MM.1S (cell line): ENCODE measurements at regions not wholly inside any gene's neighbourhood (a gene's known extent, or its start where the extent isn't known, plus 50 kb on each side); places are given as distances from the start of the nearest gene placed in this dataset.

Source experiments
- DNase-seq: peaks from one replicate; pipeline ENCODE4 v3.0.0-alpha.2; 2015
- H2AFZ ChIP-seq: fragments of 300-600 bp; sonication (generic); 2 replicates; pipeline ENCODE4 v1.6.0; 2016; ENCODE audit warnings: antibody characterized with exemption, low read length
- H3F3A ChIP-seq: fragments of 300-600 bp; sonication (generic); 2 replicates; pipeline ENCODE4 v1.6.1; 2016; ENCODE audit warnings: mild to moderate bottlenecking, antibody characterized with exemption, low read length, moderate library complexity, mixed read lengths; ENCODE audit not compliant: insufficient read depth
- H3K27ac ChIP-seq: fragments of 300-600 bp; sonication (generic); 2 replicates; pipeline ENCODE4 v1.5.1; 2016; ENCODE audit warnings: mild to moderate bottlenecking, low read length
- H3K27me3 ChIP-seq: fragments of 300-600 bp; sonication (generic); replicated peaks from 2 replicates; pipeline ENCODE4 v1.6.0; 2016; ENCODE audit warnings: low read length; ENCODE audit not compliant: insufficient read depth
- H3K36me3 ChIP-seq: fragments of 300-600 bp; sonication (generic); replicated peaks from 2 replicates; pipeline ENCODE4 v1.6.1; 2016; ENCODE audit warnings: mild to moderate bottlenecking, low read length, mixed read lengths; ENCODE audit not compliant: insufficient read depth
- H3K4me1 ChIP-seq: fragments of 300-600 bp; sonication (generic); 2 replicates; pipeline ENCODE4 v1.6.1; 2016; ENCODE audit warnings: low read length, mixed read lengths
- H3K4me2 ChIP-seq: fragments of 300-600 bp; sonication (generic); 2 replicates; pipeline ENCODE4 v1.6.0; 2016; ENCODE audit warnings: low read depth, low read length
- H3K4me3 ChIP-seq: fragments of 300-600 bp; sonication (generic); 2 replicates; pipeline ENCODE4 v1.5.1; 2016; ENCODE audit warnings: low read length, mixed read lengths
- H3K79me2 ChIP-seq: fragments of 300-600 bp; sonication (generic); 2 replicates; pipeline ENCODE4 v1.6.1; 2016; ENCODE audit warnings: mixed run types, low read length, mixed read lengths
- H3K9ac ChIP-seq: fragments of 300-600 bp; sonication (generic); 2 replicates; pipeline ENCODE4 v1.6.1; 2016; ENCODE audit warnings: low read length, mixed read lengths
- H3K9me2 ChIP-seq: fragments of 300-600 bp; sonication (generic); replicated peaks from 2 replicates; pipeline ENCODE4 v1.6.1; 2016; ENCODE audit warnings: mild to moderate bottlenecking, low read length, mixed read lengths; ENCODE audit not compliant: insufficient read depth
- H3K9me3 ChIP-seq: fragments of 300-600 bp; sonication (generic); replicated peaks from 2 replicates; pipeline ENCODE4 v1.6.1; 2016; ENCODE audit warnings: mild to moderate bottlenecking, low read length, mixed read lengths; ENCODE audit not compliant: insufficient read depth
- H4K20me1 ChIP-seq: fragments of 300-600 bp; sonication (generic); 2 replicates; pipeline ENCODE4 v1.6.1; 2016; ENCODE audit warnings: mild to moderate bottlenecking, low read length, moderate library complexity, mixed read lengths; ENCODE audit not compliant: insufficient read depth
- EZH2 ChIP-seq: fragments of 300-600 bp; sonication (generic); optimal IDR thresholded peaks from 2 replicates; pipeline ENCODE3; 2017; ENCODE audit warnings: low read depth, mild to moderate bottlenecking, antibody characterized with exemption, low read length, mixed read lengths
- EZH2phosphoT487 ChIP-seq: fragments of 300-600 bp; sonication (generic); IDR thresholded peaks from 2 replicates; pipeline ENCODE4 v1.6.1; 2018; ENCODE audit warnings: antibody characterized with exemption, low read length
- TF ChIP-seq, protein P1 (sequence below): fragments of 300-600 bp; sonication (generic); IDR thresholded peaks from 2 replicates; pipeline ENCODE4 v1.5.1; 2016; ENCODE audit warnings: antibody characterized with exemption, low read length, mixed read lengths

- Histone ChIP-seq H3K36me3 (no peaks in the 10 kb centered on the region), H2AFZ (no peak overlapping the region), H3K4me1 (no peaks in the 10 kb centered on the region), H3K9me3 (no peaks in the 10 kb centered on the region), H3K27ac (no peak overlapping the region), H3K4me3 (no peak overlapping the region), H3K4me2 (no peak overlapping the region), H3K9ac (no peak overlapping the region), H3K9me2 (no peaks in the 10 kb centered on the region), H4K20me1 (no peaks in the 10 kb centered on the region), H3K27me3 (no peaks in the 10 kb centered on the region), H3K79me2 (no peaks in the 10 kb centered on the region), H3F3A (no peaks in the 10 kb centered on the region)
- DNase-seq = no peak
- TF ChIP-seq EZH2 = no peak
- TF ChIP-seq EZH2phosphoT487 = no peak
- TF ChIP-seq, protein P1, sequence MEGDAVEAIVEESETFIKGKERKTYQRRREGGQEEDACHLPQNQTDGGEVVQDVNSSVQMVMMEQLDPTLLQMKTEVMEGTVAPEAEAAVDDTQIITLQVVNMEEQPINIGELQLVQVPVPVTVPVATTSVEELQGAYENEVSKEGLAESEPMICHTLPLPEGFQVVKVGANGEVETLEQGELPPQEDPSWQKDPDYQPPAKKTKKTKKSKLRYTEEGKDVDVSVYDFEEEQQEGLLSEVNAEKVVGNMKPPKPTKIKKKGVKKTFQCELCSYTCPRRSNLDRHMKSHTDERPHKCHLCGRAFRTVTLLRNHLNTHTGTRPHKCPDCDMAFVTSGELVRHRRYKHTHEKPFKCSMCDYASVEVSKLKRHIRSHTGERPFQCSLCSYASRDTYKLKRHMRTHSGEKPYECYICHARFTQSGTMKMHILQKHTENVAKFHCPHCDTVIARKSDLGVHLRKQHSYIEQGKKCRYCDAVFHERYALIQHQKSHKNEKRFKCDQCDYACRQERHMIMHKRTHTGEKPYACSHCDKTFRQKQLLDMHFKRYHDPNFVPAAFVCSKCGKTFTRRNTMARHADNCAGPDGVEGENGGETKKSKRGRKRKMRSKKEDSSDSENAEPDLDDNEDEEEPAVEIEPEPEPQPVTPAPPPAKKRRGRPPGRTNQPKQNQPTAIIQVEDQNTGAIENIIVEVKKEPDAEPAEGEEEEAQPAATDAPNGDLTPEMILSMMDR = no peak
Measured at GRCh38 chr2:196314157-196314556, 142.8 kb upstream of the STK17B start.

DNA sequence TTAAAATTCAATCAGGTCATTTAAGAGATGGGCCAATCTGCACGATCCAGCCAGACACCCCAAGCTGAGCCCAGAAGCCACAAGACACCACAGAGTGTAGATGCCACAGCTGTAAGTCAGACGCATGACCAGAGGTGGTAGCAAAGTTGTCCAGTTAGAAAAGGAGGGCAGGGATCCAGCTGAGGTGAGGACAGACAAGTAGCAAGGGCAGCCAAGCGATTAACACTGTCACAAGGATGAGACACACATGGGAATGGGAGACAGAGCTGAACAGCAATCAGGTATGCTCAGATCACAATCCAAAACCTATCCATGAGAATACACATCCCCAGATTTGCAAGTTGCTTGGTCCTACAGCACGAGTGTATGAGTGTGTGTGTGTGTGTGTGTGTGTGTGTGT lies 143.4 kb upstream of the STK17B start:
- Histone ChIP-seq H3K4me2 (no peak overlapping the region), H3K4me3 (no peak overlapping the region), H3K36me3 (no peaks in the 10 kb centered on the region), H3K4me1 (no peaks in the 10 kb centered on the region), H3K9me3 (no peaks in the 10 kb centered on the region), H4K20me1 (no peaks in the 10 kb centered on the region), H3K27me3 (no peaks in the 10 kb centered on the region), H3K79me2 (no peaks in the 10 kb centered on the region), H3K9ac (no peak overlapping the region), H3K27ac (no peak overlapping the region), H2AFZ (no peak overlapping the region), H3F3A (no peaks in the 10 kb centered on the region), H3K9me2 (no peaks in the 10 kb centered on the region)
- TF ChIP-seq, protein P1 = no peak
- no peak for TF ChIP-seq EZH2phosphoT487
- no peak for TF ChIP-seq EZH2
- DNase-seq = no peak

- Histone ChIP-seq H3K36me3 (no peaks in the 10 kb centered on the region), H3K9me2 (no peaks in the 10 kb centered on the region), H3K79me2 (no peaks in the 10 kb centered on the region), H3K4me1 (no peaks in the 10 kb centered on the region), H3K9me3 (no peaks in the 10 kb centered on the region), H3K27me3 (no peaks in the 10 kb centered on the region), H3F3A (no peaks in the 10 kb centered on the region), H3K4me3 (no peak overlapping the region), H3K27ac (no peak overlapping the region), H2AFZ (no peak overlapping the region), H4K20me1 (no peaks in the 10 kb centered on the region), H3K4me2 (no peak overlapping the region), H3K9ac (no peak overlapping the region)
- TF ChIP-seq EZH2 = no peak
- TF ChIP-seq EZH2phosphoT487 = no peak
- TF ChIP-seq, protein P1 = no peak
- no peak for DNase-seq
Measured at GRCh38 chr2:196315388-196316049, 144.1 kb upstream of the STK17B start.
